HEK293 (cell line): ENCODE measurements at regions not wholly inside any gene's neighbourhood (a gene's known extent, or its start where the extent isn't known, plus 50 kb on each side); places are given as distances from the start of the nearest gene placed in this dataset.

ENCODE experiments used
- CTCF ChIP-seq: fragments of 450-650 bp; formaldehyde crosslinking; IDR thresholded peaks from 2 replicates; pipeline ENCODE4 v1.5.1; 2016; ENCODE audit warnings: missing biosample characterization, missing genetic modification characterization
- GLIS2 ChIP-seq: fragments of 450-650 bp; formaldehyde crosslinking; IDR thresholded peaks from 2 replicates; pipeline ENCODE4 v1.5.1; 2016; ENCODE audit warnings: missing biosample characterization, missing genetic modification characterization
- PRDM10 ChIP-seq: fragments of 450-650 bp; formaldehyde crosslinking; IDR thresholded peaks from 2 replicates; pipeline ENCODE4 v1.5.1; 2016; ENCODE audit warnings: missing biosample characterization, missing genetic modification characterization
- REST ChIP-seq: fragments of 450-650 bp; formaldehyde crosslinking; IDR thresholded peaks from 2 replicates; pipeline ENCODE4 v1.5.1; 2016; ENCODE audit warnings: missing biosample characterization, missing genetic modification characterization
- YY1 ChIP-seq: fragments of 450-650 bp; formaldehyde crosslinking; IDR thresholded peaks from 2 replicates; pipeline ENCODE4 v1.5.1; 2018; ENCODE audit warnings: missing biosample characterization, missing genetic modification characterization
- ZBTB17 ChIP-seq: fragments of 450-650 bp; formaldehyde crosslinking; IDR thresholded peaks from 2 replicates; pipeline ENCODE4 v1.5.1; 2016; ENCODE audit warnings: missing biosample characterization, missing genetic modification characterization
- ZBTB20 ChIP-seq: fragments of 450-650 bp; formaldehyde crosslinking; IDR thresholded peaks from 2 replicates; pipeline ENCODE4 v1.5.1; 2016; ENCODE audit warnings: missing biosample characterization, missing genetic modification characterization
- ZBTB26 ChIP-seq: fragments of 450-650 bp; formaldehyde crosslinking; optimal IDR thresholded peaks from 2 replicates; pipeline ENCODE3; 2016; ENCODE audit warnings: missing biosample characterization, mild to moderate bottlenecking, missing genetic modification characterization
- ZNF132 ChIP-seq: fragments of 450-650 bp; formaldehyde crosslinking; IDR thresholded peaks from 2 replicates; pipeline ENCODE4 v1.5.1; 2017; ENCODE audit warnings: missing biosample characterization, missing genetic modification characterization, borderline replicate concordance
- ZNF221 ChIP-seq: fragments of 450-650 bp; formaldehyde crosslinking; IDR thresholded peaks from 2 replicates; pipeline ENCODE4 v1.5.1; 2017; ENCODE audit warnings: missing biosample characterization, missing genetic modification characterization, borderline replicate concordance
- ZNF23 ChIP-seq: fragments of 450-650 bp; formaldehyde crosslinking; IDR thresholded peaks from 2 replicates; pipeline ENCODE4 v1.5.1; 2016; ENCODE audit warnings: missing biosample characterization, missing genetic modification characterization, borderline replicate concordance
- ZNF280C ChIP-seq: fragments of 450-650 bp; formaldehyde crosslinking; IDR thresholded peaks from 2 replicates; pipeline ENCODE4 v1.5.1; 2016; ENCODE audit warnings: missing biosample characterization, missing genetic modification characterization
- ZNF292 ChIP-seq: fragments of 450-650 bp; formaldehyde crosslinking; IDR thresholded peaks from 2 replicates; pipeline ENCODE4 v1.5.1; 2016; ENCODE audit warnings: low read depth, missing biosample characterization, missing genetic modification characterization, borderline replicate concordance
- ZNF416 ChIP-seq: fragments of 450-650 bp; formaldehyde crosslinking; IDR thresholded peaks from 2 replicates; pipeline ENCODE4 v1.5.1; 2016; ENCODE audit warnings: missing biosample characterization, missing genetic modification characterization

- TF ChIP-seq ZNF416 (tag by site-specific recombination) (no peak), YY1 (tag by site-specific recombination) (no peak), ZNF280C (tag by site-specific recombination) (no peak), ZBTB20 (no peak), CTCF (tag by site-specific recombination) (no peak), ZNF221 (tag by site-specific recombination) (no peak), GLIS2 (tag by site-specific recombination) (no peak), REST (tag by site-specific recombination) (no peak), ZBTB26 (no peak), ZNF23 (tag by site-specific recombination) (no peak), ZNF292 (no peak), PRDM10 (tag by site-specific recombination) (no peak), ZNF132 (tag by site-specific recombination) (no peak), ZBTB17 (no peak)
These were observed 274.3 kb downstream of the CD109 start for GRCh38 chr6:73969971-73970970.
